ENCODE measurements at regions not wholly inside any gene's neighbourhood (a gene's known extent, or its start where the extent isn't known, plus 50 kb on each side); places are given as distances from the start of the nearest gene placed in this dataset.

GRCh38 chr17:79231766-79232287 lies 157.2 kb downstream of the ENGASE start:
- Histone ChIP-seq H3K9me3 (no peaks in the 10 kb centered on the region), H3K27me3 (peaks cover 37% of the 10 kb centered on the region), H3K36me3 (no peaks in the 10 kb centered on the region), H3K4me3 (no peak overlapping the region)
- DNase-seq = no peak

- Histone ChIP-seq H3K27me3 (peaks cover 38% of the 10 kb centered on the region), H3K4me3 (no peak overlapping the region), H3K9me3 (no peaks in the 10 kb centered on the region), H3K36me3 (no peaks in the 10 kb centered on the region)
- DNase-seq = no peak
Observed at GRCh38 chr17:79230576-79230975, 156.0 kb downstream of the ENGASE start.

DNA sequence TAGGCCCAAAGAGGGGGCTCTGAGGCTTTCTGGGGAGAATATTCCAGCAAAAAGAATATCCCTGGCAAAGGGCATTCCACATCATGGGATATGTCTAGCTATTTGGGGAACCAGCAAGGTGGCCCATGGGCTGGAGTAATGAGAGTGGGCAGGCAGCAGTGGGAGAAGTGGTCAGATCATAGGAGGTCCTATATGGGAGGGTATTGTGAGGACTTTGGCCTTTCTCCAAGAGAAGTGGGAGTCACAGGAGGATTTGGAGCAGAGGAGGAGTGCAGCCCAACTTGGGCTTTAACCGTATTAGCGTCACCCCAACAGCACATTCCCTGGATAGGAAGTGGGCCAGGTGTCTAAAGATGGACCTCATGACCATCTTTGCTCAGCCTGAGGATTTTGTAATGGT lies 151.4 kb downstream of the ENGASE start:
- Histone ChIP-seq H3K27me3 (peaks cover 69% of the 10 kb centered on the region), H3K4me3 (no peak overlapping the region), H3K9me3 (no peaks in the 10 kb centered on the region), H3K36me3 (no peaks in the 10 kb centered on the region)
- DNase-seq = no peak

DNA sequence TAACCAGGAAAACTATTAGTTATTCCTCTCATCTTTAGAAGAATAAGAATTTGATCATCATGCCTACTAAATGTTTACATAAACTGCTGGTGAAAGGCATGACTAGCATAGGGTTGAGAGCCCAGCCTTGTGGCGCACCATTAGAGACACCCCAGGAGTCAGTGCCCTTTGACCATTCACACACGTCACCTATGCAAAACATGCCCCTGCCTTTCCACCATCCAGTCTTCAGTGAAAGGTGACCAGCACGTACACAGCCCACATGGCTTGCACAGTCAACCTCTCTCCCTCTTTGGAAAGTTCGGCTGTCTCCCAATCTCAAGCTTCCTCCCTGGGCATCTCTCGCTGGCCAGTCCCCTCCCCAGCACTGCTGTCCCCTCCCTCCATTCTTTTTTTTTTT lies 150.3 kb downstream of the ENGASE start:
- Histone ChIP-seq H3K27me3 (peaks cover 75% of the 10 kb centered on the region), H3K4me3 (no peak overlapping the region), H3K36me3 (no peaks in the 10 kb centered on the region), H3K9me3 (no peaks in the 10 kb centered on the region)
- no peak for DNase-seq

- Histone ChIP-seq H3K36me3 (no peaks in the 10 kb centered on the region), H3K4me3 (no peak overlapping the region), H3K9me3 (no peaks in the 10 kb centered on the region), H3K27me3 (peaks cover 75% of the 10 kb centered on the region)
- DNase-seq = no peak
Observed at GRCh38 chr17:79224476-79224875, 149.9 kb downstream of the ENGASE start.

DNA sequence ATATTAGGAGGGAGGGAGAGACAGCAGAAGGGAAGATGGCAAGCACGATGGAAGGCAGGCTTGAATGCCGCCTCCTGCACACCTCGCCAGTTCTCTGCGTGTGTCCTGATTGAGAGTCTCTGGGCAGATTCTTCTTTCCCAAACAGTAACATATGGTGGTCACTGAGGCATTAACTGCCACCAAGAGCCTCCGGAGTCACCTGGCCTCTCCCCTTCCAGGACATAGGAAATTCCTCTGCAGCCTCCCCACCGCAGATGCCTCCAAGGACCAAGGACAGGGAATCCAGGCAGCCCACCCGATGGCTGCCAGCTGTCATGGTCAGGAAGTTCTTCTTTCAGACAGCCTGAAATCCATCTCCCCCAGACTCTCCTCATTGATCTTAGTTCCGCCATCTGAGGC lies 149.3 kb downstream of the ENGASE start:
- Histone ChIP-seq H3K36me3 (no peaks in the 10 kb centered on the region), H3K4me3 (no peak overlapping the region), H3K9me3 (no peaks in the 10 kb centered on the region), H3K27me3 (peaks cover 80% of the 10 kb centered on the region)
- DNase-seq = no peak

DNA sequence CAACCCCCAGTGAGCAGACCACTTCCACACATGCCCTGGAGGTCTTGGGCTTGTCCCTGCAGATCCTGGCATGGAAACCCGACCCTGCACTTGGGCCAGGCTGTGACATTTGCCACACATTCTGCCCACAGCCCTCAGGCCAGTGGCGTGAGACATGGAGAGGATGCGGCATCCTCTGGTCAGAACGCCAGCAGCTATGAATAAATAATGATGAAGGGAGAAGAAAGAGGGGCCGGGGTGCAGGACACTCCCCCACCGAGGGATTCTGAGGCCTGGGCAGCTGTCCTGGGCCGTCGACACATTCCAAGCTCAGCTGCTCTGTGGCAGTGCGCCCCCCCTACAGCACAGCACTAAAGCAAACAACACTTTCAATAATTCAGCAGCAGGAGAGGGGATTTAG lies 148.8 kb downstream of the ENGASE start:
- H3K9me3 ChIP-seq = no peaks in the 10 kb centered on the region
- H3K27me3 ChIP-seq = peaks cover 82% of the 10 kb centered on the region
- H3K4me3 ChIP-seq = no peak overlapping the region
- DNase-seq = no peak
- H3K36me3 ChIP-seq = no peaks in the 10 kb centered on the region

DNA sequence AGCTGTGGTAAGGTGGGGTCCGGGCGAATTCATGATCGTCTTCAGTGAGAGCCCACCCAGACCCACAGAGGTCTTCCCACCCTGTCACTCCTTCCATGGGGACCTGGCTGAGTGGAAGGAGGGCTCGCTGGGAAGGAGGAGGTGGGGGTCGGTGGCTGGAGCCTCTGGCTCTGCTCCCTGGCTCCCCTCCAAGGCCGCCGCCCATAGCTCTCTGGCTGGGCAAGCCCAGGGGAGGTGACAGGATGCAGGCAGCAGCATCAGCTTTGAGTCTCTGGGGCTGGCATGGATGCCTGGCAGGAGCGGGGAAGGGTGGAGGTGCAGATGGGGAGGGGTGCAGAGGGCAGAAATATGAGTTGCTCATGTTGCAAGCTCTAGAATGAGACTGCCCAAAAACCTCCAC lies 147.0 kb downstream of the ENGASE start:
- Histone ChIP-seq H3K27me3 (peaks cover 78% of the 10 kb centered on the region), H3K9me3 (no peaks in the 10 kb centered on the region), H3K36me3 (no peaks in the 10 kb centered on the region), H3K4me3 (no peak overlapping the region)
- DNase-seq = no peak

DNA sequence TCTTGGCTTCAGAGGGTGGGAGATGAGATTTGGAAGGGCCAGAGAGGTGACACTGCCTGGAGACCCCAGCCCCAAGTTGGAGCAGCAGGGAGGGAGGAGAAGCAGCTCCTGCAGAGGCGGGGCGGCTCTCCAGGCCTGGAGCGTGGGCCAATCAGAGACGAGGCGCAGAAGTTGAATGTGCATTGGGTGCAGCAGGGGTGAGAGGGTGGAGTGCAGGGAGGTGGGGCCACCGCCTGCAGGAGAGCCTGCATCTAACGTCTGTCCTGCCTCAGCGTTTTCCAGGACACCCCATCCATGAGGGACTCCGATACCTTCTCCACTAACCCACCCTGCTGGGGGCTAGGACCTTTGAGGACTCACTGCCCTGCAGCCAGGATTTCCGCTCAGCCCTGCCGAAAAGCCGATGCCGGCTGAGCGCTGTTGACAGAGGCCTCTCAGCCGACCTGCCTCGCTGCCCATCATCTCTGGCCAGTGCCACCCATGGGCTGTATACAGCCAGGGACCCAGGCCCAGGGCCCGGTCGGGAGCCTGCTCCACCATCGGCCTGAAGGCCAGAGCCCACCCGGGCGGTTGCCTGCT lies 146.2 kb downstream of the ENGASE start:
- Histone ChIP-seq H3K4me3 (no peak overlapping the region), H3K36me3 (no peaks in the 10 kb centered on the region), H3K27me3 (peaks cover 79% of the 10 kb centered on the region), H3K9me3 (no peaks in the 10 kb centered on the region)
- DNase-seq = no peak

GRCh38 chr17:79220201-79220712 lies 145.6 kb downstream of the ENGASE start:
- DNase-seq = no peak
- Histone ChIP-seq H3K27me3 (peaks cover 81% of the 10 kb centered on the region), H3K4me3 (no peak overlapping the region), H3K9me3 (no peaks in the 10 kb centered on the region), H3K36me3 (no peaks in the 10 kb centered on the region)

DNA sequence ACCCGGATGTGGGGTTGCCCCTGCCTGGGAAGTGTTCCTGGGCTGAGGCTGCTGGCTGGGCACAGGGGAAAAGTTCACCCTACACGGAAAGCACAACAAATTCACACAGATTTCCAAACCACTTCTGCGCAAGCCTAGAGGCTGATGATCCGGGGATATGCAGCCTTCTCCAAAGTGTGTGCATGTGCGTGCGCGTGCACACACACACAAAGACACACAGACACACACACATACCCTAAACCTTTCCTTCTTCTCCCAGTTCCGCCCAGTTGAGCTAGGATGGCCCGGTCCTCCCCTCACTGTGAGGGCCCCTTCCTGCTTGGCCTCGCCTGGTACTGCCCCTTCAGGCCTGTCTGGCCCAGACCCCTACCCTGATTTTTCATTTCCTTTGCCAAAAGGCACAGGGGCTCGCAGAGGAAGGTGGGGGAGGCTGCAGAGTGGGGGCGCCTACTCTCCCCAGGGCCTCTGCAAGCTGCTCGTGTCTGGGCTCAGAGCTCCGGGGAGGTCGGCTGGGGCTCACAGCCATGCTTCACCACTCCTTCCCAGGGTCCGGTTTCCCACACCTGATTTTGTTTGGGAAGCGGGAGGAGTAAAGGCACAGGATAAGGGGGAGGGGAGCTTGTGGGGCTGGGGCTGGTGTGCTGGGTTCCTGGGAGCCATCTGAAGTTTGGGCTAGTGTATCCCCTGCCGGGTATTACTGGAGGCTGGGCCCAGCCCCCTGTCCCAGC lies 144.7 kb downstream of the ENGASE start:
- no peaks in the 10 kb centered on the region for H3K36me3 ChIP-seq
- peaks cover 83% of the 10 kb centered on the region for H3K27me3 ChIP-seq
- H3K4me3 ChIP-seq = no peak overlapping the region
- H3K9me3 ChIP-seq = no peaks in the 10 kb centered on the region
- DNase-seq = no peak

GRCh38 chr17:79218825-79219200 lies 144.2 kb downstream of the ENGASE start:
- peaks cover 83% of the 10 kb centered on the region for H3K27me3 ChIP-seq
- H3K9me3 ChIP-seq = no peaks in the 10 kb centered on the region
- DNase-seq = no peak
- H3K36me3 ChIP-seq = no peaks in the 10 kb centered on the region
- no peak overlapping the region for H3K4me3 ChIP-seq

- no peaks in the 10 kb centered on the region for H3K36me3 ChIP-seq
- H3K9me3 ChIP-seq = no peaks in the 10 kb centered on the region
- H3K4me3 ChIP-seq = no peak overlapping the region
- no peak for DNase-seq
- H3K27me3 ChIP-seq = peaks cover 83% of the 10 kb centered on the region
Observed at GRCh38 chr17:79218175-79218824, 143.7 kb downstream of the ENGASE start.

DNA sequence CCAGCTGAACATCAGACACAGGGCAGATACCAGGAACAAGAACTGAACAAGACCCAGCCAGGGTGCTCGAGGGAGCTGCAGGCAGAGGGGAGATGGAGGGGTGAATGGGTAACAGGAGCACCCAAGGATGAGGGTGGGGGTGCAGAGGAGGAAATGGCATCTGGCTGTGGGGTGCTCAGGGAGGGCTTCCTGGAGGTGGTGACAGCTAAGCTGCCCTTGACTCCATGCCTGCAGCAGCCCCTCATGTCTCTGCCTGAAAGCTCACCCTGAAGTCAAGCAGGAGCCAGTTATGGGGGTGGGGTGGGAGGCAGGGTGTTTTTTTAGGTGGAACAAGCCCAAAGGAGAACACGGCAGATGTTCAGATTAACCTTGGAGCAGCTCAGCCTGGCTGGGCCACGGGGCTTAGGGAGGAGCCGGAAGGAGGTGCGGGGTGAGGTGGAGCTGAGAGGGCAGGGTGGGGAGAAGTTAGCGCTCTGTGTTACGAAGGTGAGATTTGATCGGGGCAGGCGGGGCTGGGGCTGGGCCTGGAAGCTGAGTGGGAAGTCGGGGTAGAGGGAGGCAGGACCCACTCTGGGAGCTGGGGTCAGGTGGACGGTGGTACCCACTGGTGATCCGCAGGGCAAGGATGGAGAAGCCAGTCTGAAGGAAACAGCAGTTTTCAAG lies 143.0 kb downstream of the ENGASE start:
- Histone ChIP-seq H3K9me3 (no peaks in the 10 kb centered on the region), H3K36me3 (no peaks in the 10 kb centered on the region), H3K27me3 (peaks cover 80% of the 10 kb centered on the region), H3K4me3 (no peak overlapping the region)
- no peak for DNase-seq

DNA sequence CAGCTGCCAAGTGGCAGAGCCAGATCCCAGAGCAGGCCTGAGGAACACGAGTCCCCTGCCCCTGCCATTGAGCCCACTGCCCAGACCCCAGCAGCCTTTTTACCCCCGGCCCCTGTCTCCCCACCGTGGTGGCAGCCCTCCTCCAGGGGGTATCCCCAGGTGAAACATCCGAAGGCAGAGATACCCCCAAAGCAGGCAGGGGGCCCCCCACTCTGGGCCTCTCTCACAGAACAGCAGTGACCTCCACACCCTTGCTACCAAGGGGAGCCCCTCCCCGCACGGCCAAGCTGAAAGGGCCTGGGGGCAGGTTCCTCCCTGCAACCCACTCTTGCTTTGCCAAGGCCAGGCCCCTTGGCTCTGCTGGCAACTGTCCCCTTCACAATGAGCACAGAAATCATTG lies 142.2 kb downstream of the ENGASE start:
- no peaks in the 10 kb centered on the region for H3K36me3 ChIP-seq
- no peaks in the 10 kb centered on the region for H3K9me3 ChIP-seq
- H3K27me3 ChIP-seq = peaks cover 81% of the 10 kb centered on the region
- H3K4me3 ChIP-seq = no peak overlapping the region
- DNase-seq = no peak

DNA sequence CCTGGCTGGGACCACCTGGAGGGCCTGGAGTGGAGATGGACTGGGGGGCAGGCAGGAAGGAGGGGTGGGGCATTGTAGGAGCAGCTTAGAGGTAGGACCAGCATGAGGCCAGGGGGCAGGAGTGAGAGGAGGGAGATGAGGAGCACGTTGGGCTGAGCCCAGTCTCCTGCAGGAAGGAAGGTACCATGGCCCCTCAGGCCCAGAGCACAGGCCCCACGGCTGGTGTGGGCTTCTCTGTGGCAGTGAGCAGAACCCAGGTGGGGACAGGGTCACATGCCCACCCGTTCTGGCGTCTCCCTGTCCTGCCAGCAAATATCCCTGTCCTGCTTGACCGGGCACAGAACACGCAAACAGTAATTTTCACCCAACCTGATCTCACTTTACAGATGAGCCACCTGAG lies 141.8 kb downstream of the ENGASE start:
- H3K4me3 ChIP-seq = no peak overlapping the region
- no peak for DNase-seq
- H3K27me3 ChIP-seq = peaks cover 83% of the 10 kb centered on the region
- H3K9me3 ChIP-seq = no peaks in the 10 kb centered on the region
- no peaks in the 10 kb centered on the region for H3K36me3 ChIP-seq

- no peak for DNase-seq
- no peaks in the 10 kb centered on the region for H3K36me3 ChIP-seq
- no peak overlapping the region for H3K4me3 ChIP-seq
- peaks cover 83% of the 10 kb centered on the region for H3K27me3 ChIP-seq
- no peaks in the 10 kb centered on the region for H3K9me3 ChIP-seq
Observed at GRCh38 chr17:79215631-79216030, 141.0 kb downstream of the ENGASE start.
